Activated CD4-positive, alpha-beta T cell treated with anti-CD3 and anti-CD28 coated beads, Interleukin-2, amount 10 ng/mL, durations not matched to agents 7 days and 5 days (primary cell): ENCODE measurements at regions not wholly inside any gene's neighbourhood (a gene's known extent, or its start where the extent isn't known, plus 50 kb on each side); places are given as distances from the start of the nearest gene placed in this dataset.
"Not testable (repeated sequence)": the region's sequence is repeated elsewhere in the genome, so short reads cannot be mapped to it uniquely, and the experiment has no call there.

Source experiments
- CTCF ChIA-PET: fragments of 350-600 bp; sonication (Branson Sonifier 250); formaldehyde crosslinking; loops from one replicate; lab custom pipeline; 2021; ENCODE audit warnings: antibody characterized with exemption; lab: Charles Lee
- POLR2A ChIA-PET: fragments of 350-600 bp; sonication (Branson Sonifier 250); formaldehyde crosslinking; loops from one replicate; lab custom pipeline; 2021; ENCODE audit warnings: antibody characterized with exemption; lab: Charles Lee
- DNase-seq: peaks from one replicate; pipeline ENCODE4 v3.0.0-alpha.2; 2020
- H3K27ac Mint-ChIP-seq: one replicate; pipeline ENCODE4 v1.8.0; 2021; ENCODE audit warnings: mild to moderate bottlenecking, moderate library complexity, mixed read lengths
- H3K27me3 Mint-ChIP-seq: one replicate; pipeline ENCODE4 v1.8.0; 2021; ENCODE audit warnings: mixed read lengths
- H3K36me3 Mint-ChIP-seq: one replicate; pipeline ENCODE4 v1.8.0; 2021; ENCODE audit warnings: low read depth, mixed read lengths
- H3K4me1 Mint-ChIP-seq: one replicate; pipeline ENCODE4 v1.8.0; 2021; ENCODE audit warnings: mixed read lengths
- H3K4me3 Mint-ChIP-seq: one replicate; pipeline ENCODE4 v1.8.0; 2021; ENCODE audit warnings: mild to moderate bottlenecking, moderate library complexity, mixed read lengths
- H3K9me3 Mint-ChIP-seq: one replicate; pipeline ENCODE4 v1.8.0; 2021; ENCODE audit warnings: mixed read lengths

GRCh38 chr11:47928426-47928825 lies 51.9 kb upstream of the PTPRJ start:
- Mint-ChIP-seq H3K4me3 (no peak overlapping the region), H3K36me3 (no peaks in the 10 kb centered on the region), H3K4me1 (peaks cover 30% of the 10 kb centered on the region), H3K27me3 (no peaks in the 10 kb centered on the region), H3K27ac (no peak overlapping the region), H3K9me3 (no peaks in the 10 kb centered on the region)
- ChIA-PET CTCF (no interaction called here), POLR2A (no interaction called here)
- no peak for DNase-seq

GRCh38 chr11:47924184-47924691 lies 56.1 kb upstream of the PTPRJ start:
- CTCF ChIA-PET: interaction anchor here (0.6 to 2.8 kb wide), 6 partner anchors 9 to 1423 kb away, joined by 3 to 10 read pairs (median 4); no protein-coding TSS in a partner anchor
- Mint-ChIP-seq H3K36me3 (peaks cover 6% of the 10 kb centered on the region), H3K27me3 (no peaks in the 10 kb centered on the region), H3K9me3 (peaks cover 3% of the 10 kb centered on the region), H3K27ac (peak overlapping the region; percentile 72), H3K4me1 (peaks cover 47% of the 10 kb centered on the region), H3K4me3 (no peak overlapping the region)
- POLR2A ChIA-PET: no interaction called here
- DNase-seq: no peak

GRCh38 chr11:47923667-47924066 lies 56.7 kb upstream of the PTPRJ start:
- POLR2A ChIA-PET: no interaction called here
- H3K27me3 Mint-ChIP-seq: no peaks in the 10 kb centered on the region
- DNase-seq: no peak

GRCh38 chr11:47921080-47921555 lies 59.2 kb upstream of the PTPRJ start:
- DNase-seq, H3K27me3 Mint-ChIP-seq, H3K36me3 Mint-ChIP-seq, H3K9me3 Mint-ChIP-seq, POLR2A ChIA-PET: not testable (repeated sequence)
- CTCF ChIA-PET: interaction anchor here (0.6 to 2.1 kb wide), 4 partner anchors 13 to 1221 kb away, joined by 3 to 8 read pairs (median 4); no protein-coding TSS in a partner anchor
- peaks cover 55% of the 10 kb centered on the region for H3K4me1 Mint-ChIP-seq
- H3K27ac Mint-ChIP-seq: peak overlapping the region; percentile 83
- peak overlapping the region; percentile 41 for H3K4me3 Mint-ChIP-seq

More at GRCh38 chr11:47923667-47924066, 56.7 kb upstream of the PTPRJ start:
- CTCF ChIA-PET: interaction anchor here (1.4 to 2.8 kb wide), 4 partner anchors 9 to 185 kb away, joined by 3 to 10 read pairs (median 7); no protein-coding TSS in a partner anchor
- Mint-ChIP-seq H3K27ac (peak overlapping the region; percentile 55), H3K36me3 (peaks cover 6% of the 10 kb centered on the region), H3K4me3 (no peak overlapping the region), H3K9me3 (peaks cover 3% of the 10 kb centered on the region), H3K4me1 (peaks cover 48% of the 10 kb centered on the region)

GRCh38 chr11:47918882-47919495 lies 61.4 kb upstream of the PTPRJ start:
- peaks cover 6% of the 10 kb centered on the region for H3K36me3 Mint-ChIP-seq
- POLR2A ChIA-PET: no interaction called here
- peaks cover 3% of the 10 kb centered on the region for H3K9me3 Mint-ChIP-seq
- H3K27me3 Mint-ChIP-seq: no peaks in the 10 kb centered on the region
- H3K4me3 Mint-ChIP-seq: no peak overlapping the region
- no peak for DNase-seq
- CTCF ChIA-PET: interaction anchor here (1.3 to 1.5 kb wide), 2 partner anchors 16 to 190 kb away, joined by 3 read pairs; no protein-coding TSS in a partner anchor
- peak overlapping the region; percentile 73 for H3K27ac Mint-ChIP-seq
- H3K4me1 Mint-ChIP-seq: peaks cover 68% of the 10 kb centered on the region

GRCh38 chr11:47918370-47918690 lies 62.0 kb upstream of the PTPRJ start:
- ChIA-PET CTCF (interaction anchor here (1.3 to 1.5 kb wide), 2 partner anchors 16 to 191 kb away, joined by 3 read pairs; no protein-coding TSS in a partner anchor), POLR2A (no interaction called here)
- Mint-ChIP-seq H3K4me1 (peaks cover 67% of the 10 kb centered on the region), H3K4me3 (no peak overlapping the region), H3K9me3 (peaks cover 3% of the 10 kb centered on the region), H3K27ac (peak overlapping the region; percentile 66), H3K27me3 (no peaks in the 10 kb centered on the region), H3K36me3 (peaks cover 6% of the 10 kb centered on the region)
- no peak for DNase-seq

- no peak for DNase-seq
- peaks cover 67% of the 10 kb centered on the region for H3K4me1 Mint-ChIP-seq
- CTCF ChIA-PET: interaction anchor here (1.3 to 2.3 kb wide), 3 partner anchors 10 to 192 kb away, joined by 3 to 11 read pairs (median 3); no protein-coding TSS in a partner anchor
- POLR2A ChIA-PET: no interaction called here
- no peaks in the 10 kb centered on the region for H3K27me3 Mint-ChIP-seq
- peak overlapping the region; percentile 66 for H3K27ac Mint-ChIP-seq
- peaks cover 6% of the 10 kb centered on the region for H3K36me3 Mint-ChIP-seq
- H3K4me3 Mint-ChIP-seq: no peak overlapping the region
- H3K9me3 Mint-ChIP-seq: peaks cover 3% of the 10 kb centered on the region
Observed at GRCh38 chr11:47917599-47918369, 62.6 kb upstream of the PTPRJ start.

GRCh38 chr11:47916361-47916841 lies 64.0 kb upstream of the PTPRJ start:
- peak overlapping the region; percentile 42 for H3K27ac Mint-ChIP-seq
- H3K9me3 Mint-ChIP-seq: peaks cover 2% of the 10 kb centered on the region
- no peak for DNase-seq
- no peak overlapping the region for H3K4me3 Mint-ChIP-seq
- peaks cover 66% of the 10 kb centered on the region for H3K4me1 Mint-ChIP-seq
- H3K27me3 Mint-ChIP-seq: no peaks in the 10 kb centered on the region
- ChIA-PET POLR2A (no interaction called here), CTCF (interaction anchor here (0.6 to 2.3 kb wide), 2 partner anchors 9 to 160 kb away, joined by 4 to 11 read pairs; no protein-coding TSS in a partner anchor)
- peaks cover 6% of the 10 kb centered on the region for H3K36me3 Mint-ChIP-seq

GRCh38 chr11:47915783-47916182 lies 64.6 kb upstream of the PTPRJ start:
- POLR2A ChIA-PET: no interaction called here
- peaks cover 60% of the 10 kb centered on the region for H3K4me1 Mint-ChIP-seq
- no peaks in the 10 kb centered on the region for H3K27me3 Mint-ChIP-seq
- no peak for DNase-seq
- H3K36me3 Mint-ChIP-seq: peaks cover 6% of the 10 kb centered on the region
- peak overlapping the region; percentile 22 for H3K27ac Mint-ChIP-seq
- H3K4me3 Mint-ChIP-seq: no peak overlapping the region
- CTCF ChIA-PET: interaction anchor here (0.6 to 2.3 kb wide), 2 partner anchors 8 to 160 kb away, joined by 4 to 11 read pairs; no protein-coding TSS in a partner anchor
- no peaks in the 10 kb centered on the region for H3K9me3 Mint-ChIP-seq

- ChIA-PET POLR2A (no interaction called here), CTCF (interaction anchor here (1.1 to 2.3 kb wide), 2 partner anchors 8 to 9 kb away, joined by 3 to 11 read pairs; no protein-coding TSS in a partner anchor)
- peaks cover 2% of the 10 kb centered on the region for H3K36me3 Mint-ChIP-seq
- peak; percentile 39 for DNase-seq
- no peaks in the 10 kb centered on the region for H3K27me3 Mint-ChIP-seq
- H3K4me3 Mint-ChIP-seq: no peak overlapping the region
- no peaks in the 10 kb centered on the region for H3K9me3 Mint-ChIP-seq
- H3K4me1 Mint-ChIP-seq: peaks cover 56% of the 10 kb centered on the region
- no peak overlapping the region for H3K27ac Mint-ChIP-seq
Observed at GRCh38 chr11:47915374-47915773, 65.0 kb upstream of the PTPRJ start.

- ChIA-PET CTCF (interaction anchor here (1.1 kb wide), 1 partner anchor 10 kb away, joined by 3 read pairs; no protein-coding TSS in a partner anchor), POLR2A (no interaction called here)
- H3K27me3 Mint-ChIP-seq: no peaks in the 10 kb centered on the region
- H3K36me3 Mint-ChIP-seq: no peaks in the 10 kb centered on the region
- H3K4me3 Mint-ChIP-seq: no peak overlapping the region
- no peak overlapping the region for H3K27ac Mint-ChIP-seq
- no peak for DNase-seq
- H3K9me3 Mint-ChIP-seq: no peaks in the 10 kb centered on the region
- peaks cover 49% of the 10 kb centered on the region for H3K4me1 Mint-ChIP-seq
Observed at GRCh38 chr11:47914743-47915142, 65.6 kb upstream of the PTPRJ start.

- CTCF ChIA-PET: interaction anchor here (0.6 to 1.2 kb wide), 4 partner anchors 11 to 208 kb away, joined by 3 to 4 read pairs (median 4); no protein-coding TSS in a partner anchor
- peaks cover 39% of the 10 kb centered on the region for H3K4me1 Mint-ChIP-seq
Observed at GRCh38 chr11:47913529-47914244, 65.5 kb upstream of the NUP160 start.

More at GRCh38 chr11:47913529-47914244, 65.5 kb upstream of the NUP160 start:
- H3K27me3 Mint-ChIP-seq: no peaks in the 10 kb centered on the region
- DNase-seq: no peak
- H3K4me3 Mint-ChIP-seq: no peak overlapping the region
- POLR2A ChIA-PET: no interaction called here
- H3K27ac Mint-ChIP-seq: peak overlapping the region; percentile 31
- no peaks in the 10 kb centered on the region for H3K36me3 Mint-ChIP-seq
- H3K9me3 Mint-ChIP-seq: no peaks in the 10 kb centered on the region
